Dendritic cell treated with granulocyte-macrophage colony-stimulating factor and Interleukin-4, amounts not matched to agents 40 ng/mL and 50 ng/mL, for 4 days (primary cell): ENCODE measurements at regions not wholly inside any gene's neighbourhood (a gene's known extent, or its start where the extent isn't known, plus 50 kb on each side); places are given as distances from the start of the nearest gene placed in this dataset.

Experiments used
- H3K27ac Mint-ChIP-seq: one replicate; pipeline ENCODE4 v1.8.0; 2022; ENCODE audit warnings: mild to moderate bottlenecking, mixed read lengths
- H3K27me3 Mint-ChIP-seq: one replicate; pipeline ENCODE4 v1.8.0; 2022; ENCODE audit warnings: mild to moderate bottlenecking, mixed read lengths
- H3K36me3 Mint-ChIP-seq: one replicate; pipeline ENCODE4 v1.8.0; 2022; ENCODE audit warnings: low read depth, mixed read lengths
- H3K4me1 Mint-ChIP-seq: one replicate; pipeline ENCODE4 v1.8.0; 2022; ENCODE audit warnings: low read depth, mixed read lengths
- H3K4me3 Mint-ChIP-seq: one replicate; pipeline ENCODE4 v1.8.0; 2022; ENCODE audit warnings: mild to moderate bottlenecking, moderate library complexity, mixed read lengths
- H3K9me3 Mint-ChIP-seq: one replicate; pipeline ENCODE4 v1.8.0; 2022; ENCODE audit warnings: mixed read lengths
- intact Hi-C: fragments of 100-400 bp; cut with micrococcal nuclease; formaldehyde crosslinking; loops from one replicate; pipeline ENCODE4 v1.15.0; 2022

DNA sequence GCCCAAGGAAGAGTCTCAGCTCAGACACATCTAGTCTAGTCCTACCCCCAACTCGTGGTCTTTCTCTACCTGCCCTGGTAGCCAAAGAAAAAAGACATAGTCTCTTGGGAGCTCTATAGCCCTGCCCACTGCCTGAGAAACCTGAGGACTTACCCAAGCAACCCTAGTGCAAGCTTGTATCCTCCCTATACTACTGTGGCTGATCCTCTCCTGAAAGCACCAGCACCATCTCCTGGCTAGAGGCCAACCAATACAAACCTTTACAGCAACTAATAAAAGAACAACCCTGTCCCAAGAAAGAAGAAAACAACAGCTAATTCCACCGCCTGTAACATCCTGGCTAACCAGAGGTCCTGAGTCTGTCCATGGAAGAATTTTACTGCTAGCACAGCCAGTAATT lies 532.4 kb downstream of the SLITRK6 start:
- Mint-ChIP-seq H3K4me3 (no peak overlapping the region), H3K4me1 (no peaks in the 10 kb centered on the region), H3K27ac (no peak overlapping the region), H3K36me3 (no peaks in the 10 kb centered on the region), H3K9me3 (peaks cover 24% of the 10 kb centered on the region), H3K27me3 (no peaks in the 10 kb centered on the region)
- intact Hi-C loops, result no loop called here

DNA sequence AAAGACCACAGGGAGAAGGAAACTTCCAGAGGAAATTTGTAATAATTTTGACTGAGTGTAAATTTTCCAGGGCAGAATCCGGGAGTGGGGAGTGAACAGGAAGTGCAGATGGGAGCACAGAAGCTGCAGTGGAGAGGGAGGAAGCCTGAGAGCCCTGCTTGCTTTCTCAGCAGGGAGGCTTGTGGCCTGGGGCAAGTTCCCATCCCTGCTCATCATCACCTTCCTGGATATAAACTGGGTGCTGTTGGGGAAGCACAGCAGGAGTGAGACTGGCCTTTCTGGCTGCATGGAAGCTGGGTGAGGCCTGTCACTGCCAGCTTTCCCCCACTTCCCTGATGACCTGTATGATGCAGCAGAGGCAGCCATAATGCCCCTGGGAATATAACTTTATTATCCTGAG lies 532.9 kb downstream of the SLITRK6 start:
- peaks cover 20% of the 10 kb centered on the region for H3K9me3 Mint-ChIP-seq
- intact Hi-C loops, result no loop called here
- H3K4me1 Mint-ChIP-seq, result no peaks in the 10 kb centered on the region
- H3K4me3 Mint-ChIP-seq, result no peak overlapping the region
- H3K27ac Mint-ChIP-seq, result no peak overlapping the region
- no peaks in the 10 kb centered on the region for H3K27me3 Mint-ChIP-seq
- H3K36me3 Mint-ChIP-seq, result no peaks in the 10 kb centered on the region

DNA sequence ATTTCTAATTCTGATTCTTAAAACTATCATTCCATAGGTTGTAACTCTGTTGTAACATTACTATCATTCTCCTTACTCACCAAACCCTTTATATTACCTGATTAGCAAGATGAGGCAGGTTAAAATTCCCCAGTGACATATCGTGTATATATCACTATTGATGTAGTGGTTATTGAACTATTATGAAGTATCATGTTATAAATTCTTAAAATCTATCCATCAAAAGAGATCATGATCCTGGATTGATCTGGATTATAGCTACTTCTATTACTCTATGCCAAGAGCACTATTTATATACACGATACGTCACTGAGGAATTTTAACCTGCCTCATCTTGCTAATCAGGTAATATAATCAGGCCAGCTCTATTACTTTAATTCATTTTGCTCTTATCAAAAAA lies 533.9 kb downstream of the SLITRK6 start:
- Mint-ChIP-seq H3K4me3 (no peak overlapping the region), H3K27ac (no peak overlapping the region), H3K27me3 (no peaks in the 10 kb centered on the region), H3K9me3 (peaks cover 18% of the 10 kb centered on the region), H3K36me3 (no peaks in the 10 kb centered on the region), H3K4me1 (no peaks in the 10 kb centered on the region)
- intact Hi-C loops, result no loop called here

DNA sequence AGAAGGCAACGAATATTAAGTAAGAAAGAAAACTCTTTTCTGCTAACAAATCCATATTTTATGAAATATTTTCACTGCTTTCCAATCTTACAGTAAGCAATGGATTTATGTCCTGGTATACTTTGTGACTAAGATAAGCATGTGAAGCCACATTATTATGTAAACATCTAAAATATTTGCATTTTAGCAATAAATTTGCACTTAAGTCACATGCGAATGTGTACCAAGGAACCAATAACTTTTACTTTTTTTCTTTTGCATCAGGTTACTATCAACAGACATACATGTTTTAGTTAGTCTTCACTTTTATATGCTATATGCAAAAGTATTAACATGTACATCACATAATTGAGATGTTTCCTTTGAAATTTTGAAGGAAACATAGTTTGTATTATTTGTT lies 536.7 kb downstream of the SLITRK6 start:
- H3K27me3 Mint-ChIP-seq, result no peaks in the 10 kb centered on the region
- H3K4me3 Mint-ChIP-seq, result no peak overlapping the region
- no peaks in the 10 kb centered on the region for H3K4me1 Mint-ChIP-seq
- peaks cover 11% of the 10 kb centered on the region for H3K9me3 Mint-ChIP-seq
- no peaks in the 10 kb centered on the region for H3K36me3 Mint-ChIP-seq
- intact Hi-C loops, result no loop called here
- no peak overlapping the region for H3K27ac Mint-ChIP-seq

DNA sequence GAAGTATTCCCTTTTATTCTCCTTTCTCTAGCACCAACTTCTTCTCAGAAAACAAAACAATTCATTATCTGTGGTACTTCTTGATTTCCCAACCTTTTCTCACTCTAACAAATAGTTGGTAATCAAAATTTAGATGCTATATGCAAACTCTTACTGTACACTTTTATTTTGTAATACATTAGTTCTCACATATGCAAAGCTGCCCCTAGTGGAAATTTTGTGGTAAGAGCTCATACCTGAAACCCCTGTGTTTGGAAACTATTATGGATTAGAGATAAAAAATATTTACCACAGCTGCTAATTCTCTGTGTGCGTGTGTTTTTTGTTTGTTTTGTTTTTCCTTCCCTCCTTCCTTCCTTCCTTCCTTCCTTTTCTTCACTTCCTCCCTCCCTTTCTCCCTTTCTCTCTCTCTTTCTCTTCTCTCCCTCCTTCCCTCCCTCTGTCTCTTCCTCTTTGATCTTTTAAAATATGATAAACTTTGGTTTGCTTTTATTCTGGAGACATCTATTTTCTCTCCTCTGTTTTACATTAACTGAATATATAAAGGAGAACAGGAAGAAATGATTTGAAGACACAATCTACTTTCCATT lies 537.4 kb downstream of the SLITRK6 start:
- no peaks in the 10 kb centered on the region for H3K27me3 Mint-ChIP-seq
- peaks cover 5% of the 10 kb centered on the region for H3K9me3 Mint-ChIP-seq
- intact Hi-C loops, result no loop called here
- H3K36me3 Mint-ChIP-seq, result no peaks in the 10 kb centered on the region
- H3K27ac Mint-ChIP-seq, result no peak overlapping the region
- H3K4me1 Mint-ChIP-seq, result no peaks in the 10 kb centered on the region
- H3K4me3 Mint-ChIP-seq, result no peak overlapping the region

DNA sequence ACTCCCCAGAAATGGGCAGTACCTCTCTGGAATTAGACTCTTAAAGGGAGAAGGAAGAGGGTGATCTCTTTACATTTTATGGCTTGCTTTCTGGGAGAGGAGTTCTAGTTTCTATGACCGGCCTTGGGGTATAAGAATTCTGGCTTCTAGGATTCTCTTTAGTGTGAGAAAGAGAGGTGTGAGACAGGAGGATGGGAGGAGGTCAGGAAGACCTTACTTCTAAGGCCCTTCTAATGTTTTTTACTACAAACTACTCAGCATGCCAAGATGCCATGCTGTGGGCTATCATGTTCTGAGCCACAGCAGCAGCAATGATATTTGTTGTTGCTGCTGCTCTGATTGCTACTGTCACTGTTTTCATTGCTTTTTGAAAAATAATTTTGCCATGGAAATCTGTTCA lies 538.3 kb downstream of the SLITRK6 start:
- no peaks in the 10 kb centered on the region for H3K27me3 Mint-ChIP-seq
- intact Hi-C loops, result no loop called here
- no peaks in the 10 kb centered on the region for H3K4me1 Mint-ChIP-seq
- no peaks in the 10 kb centered on the region for H3K9me3 Mint-ChIP-seq
- H3K36me3 Mint-ChIP-seq, result no peaks in the 10 kb centered on the region
- H3K27ac Mint-ChIP-seq, result no peak overlapping the region
- no peak overlapping the region for H3K4me3 Mint-ChIP-seq

DNA sequence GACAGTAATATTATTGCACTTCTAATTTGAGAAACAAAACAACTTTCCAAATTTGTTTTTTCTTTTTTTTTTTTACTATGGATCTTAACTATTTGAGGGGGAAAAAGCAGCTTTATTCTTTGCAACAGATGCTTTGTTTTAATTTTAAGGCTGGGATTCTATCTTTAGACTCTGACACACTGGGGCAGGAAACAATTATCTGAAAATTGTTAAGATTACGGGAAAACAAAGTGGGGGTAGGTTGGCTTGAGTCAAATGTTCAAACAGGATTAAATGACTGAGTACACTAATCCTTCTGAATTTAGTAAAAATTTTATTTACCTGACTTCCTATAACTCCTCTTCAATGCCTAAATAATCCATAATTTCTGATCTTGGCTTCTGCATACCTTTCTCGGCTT lies 543.2 kb downstream of the SLITRK6 start:
- intact Hi-C loops, result no loop called here
- H3K27me3 Mint-ChIP-seq, result no peaks in the 10 kb centered on the region

DNA sequence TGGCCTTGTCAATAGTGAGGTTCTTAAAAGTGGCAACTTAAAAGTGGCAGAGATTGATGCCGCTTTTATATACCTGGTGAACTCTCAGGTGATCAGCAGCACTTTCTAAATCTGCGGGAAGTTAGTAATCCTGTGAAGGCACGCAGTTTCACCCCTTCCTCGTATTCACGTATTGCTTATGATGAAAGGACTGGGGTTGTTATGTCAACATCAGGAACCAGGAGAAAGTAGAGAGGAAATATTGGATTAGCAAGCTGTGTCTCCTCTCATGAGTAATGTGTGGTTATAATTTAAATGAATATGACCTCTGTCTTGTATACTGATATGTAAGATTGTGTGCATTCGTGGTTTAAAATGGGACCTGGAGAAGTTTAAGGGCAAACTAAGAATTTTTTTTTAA lies 544.6 kb downstream of the SLITRK6 start:
- intact Hi-C loops, result no loop called here
- H3K4me3 Mint-ChIP-seq, result no peak overlapping the region
- H3K4me1 Mint-ChIP-seq, result no peaks in the 10 kb centered on the region
- H3K27me3 Mint-ChIP-seq, result no peaks in the 10 kb centered on the region
- H3K27ac Mint-ChIP-seq, result no peak overlapping the region
- peaks cover 15% of the 10 kb centered on the region for H3K9me3 Mint-ChIP-seq
- H3K36me3 Mint-ChIP-seq, result no peaks in the 10 kb centered on the region

More for the DNA sequence above, 543.2 kb downstream of the SLITRK6 start:
- Mint-ChIP-seq H3K9me3 (peaks cover 15% of the 10 kb centered on the region), H3K36me3 (no peaks in the 10 kb centered on the region), H3K4me1 (no peaks in the 10 kb centered on the region), H3K4me3 (no peak overlapping the region), H3K27ac (no peak overlapping the region)

DNA sequence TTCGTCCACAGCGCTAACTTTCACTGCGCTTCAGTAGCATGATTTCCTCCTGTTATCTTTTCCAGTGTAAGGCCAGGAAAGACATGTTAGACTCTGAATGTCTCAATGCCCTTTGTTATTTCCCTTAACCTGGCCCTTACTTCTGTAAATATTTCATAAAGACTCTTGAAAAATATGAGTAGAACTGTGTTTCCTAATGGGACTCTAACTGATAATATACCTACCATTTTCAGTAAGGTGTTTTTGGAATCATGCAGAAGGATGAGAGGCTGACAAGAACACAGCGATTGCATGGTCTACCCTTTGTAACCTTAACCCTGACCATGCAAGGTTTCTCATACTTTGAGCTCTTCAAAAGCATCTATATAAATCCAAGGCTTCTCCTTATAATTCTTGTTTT lies 550.1 kb downstream of the SLITRK6 start:
- Mint-ChIP-seq H3K4me1 (no peaks in the 10 kb centered on the region), H3K9me3 (peaks cover 32% of the 10 kb centered on the region), H3K27ac (no peak overlapping the region), H3K36me3 (no peaks in the 10 kb centered on the region), H3K27me3 (no peaks in the 10 kb centered on the region), H3K4me3 (no peak overlapping the region)
- intact Hi-C loops, result no loop called here

DNA sequence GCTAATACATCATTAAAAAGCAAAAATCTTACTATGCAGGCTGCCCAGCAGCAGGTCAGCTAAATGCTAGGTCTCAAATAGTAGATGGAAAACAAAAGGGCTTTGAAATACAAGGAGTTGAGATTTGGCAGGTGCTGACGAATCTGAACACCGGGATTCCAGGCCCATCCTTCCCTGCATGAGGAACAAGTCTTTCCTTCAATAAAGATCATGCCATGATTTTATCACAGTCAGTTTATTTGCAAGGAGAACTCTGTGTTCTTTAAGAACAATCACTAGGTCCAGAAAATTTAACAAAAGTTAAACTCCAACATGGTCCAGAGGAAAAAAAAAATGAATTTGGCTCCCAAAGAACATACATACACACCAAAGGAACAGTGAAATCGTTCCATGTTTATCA lies 551.4 kb downstream of the SLITRK6 start:
- H3K27me3 Mint-ChIP-seq, result no peaks in the 10 kb centered on the region
- H3K4me3 Mint-ChIP-seq, result no peak overlapping the region
- H3K36me3 Mint-ChIP-seq, result no peaks in the 10 kb centered on the region
- H3K4me1 Mint-ChIP-seq, result no peaks in the 10 kb centered on the region
- peaks cover 27% of the 10 kb centered on the region for H3K9me3 Mint-ChIP-seq
- H3K27ac Mint-ChIP-seq, result no peak overlapping the region
- intact Hi-C loops, result no loop called here

DNA sequence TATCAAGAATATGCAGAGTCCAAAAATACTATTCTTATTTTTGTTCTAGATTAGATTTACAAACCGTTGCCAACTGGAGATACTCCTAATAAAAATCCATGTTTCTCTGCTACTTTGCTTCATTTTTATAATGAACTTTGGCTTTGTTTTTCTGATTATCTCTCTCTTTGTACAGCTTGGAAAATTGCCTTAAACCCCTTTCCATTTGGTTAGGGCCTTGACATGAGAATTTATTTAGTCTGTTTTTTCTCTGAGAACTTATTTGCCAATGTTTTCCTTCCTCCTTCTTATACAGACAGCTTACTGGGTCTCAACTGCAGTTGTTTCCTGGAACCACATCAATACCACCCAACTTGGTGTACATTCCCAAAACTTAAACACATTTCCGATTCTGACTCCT lies 555.4 kb downstream of the SLITRK6 start:
- no peak overlapping the region for H3K27ac Mint-ChIP-seq
- no peaks in the 10 kb centered on the region for H3K27me3 Mint-ChIP-seq
- H3K4me1 Mint-ChIP-seq, result no peaks in the 10 kb centered on the region

DNA sequence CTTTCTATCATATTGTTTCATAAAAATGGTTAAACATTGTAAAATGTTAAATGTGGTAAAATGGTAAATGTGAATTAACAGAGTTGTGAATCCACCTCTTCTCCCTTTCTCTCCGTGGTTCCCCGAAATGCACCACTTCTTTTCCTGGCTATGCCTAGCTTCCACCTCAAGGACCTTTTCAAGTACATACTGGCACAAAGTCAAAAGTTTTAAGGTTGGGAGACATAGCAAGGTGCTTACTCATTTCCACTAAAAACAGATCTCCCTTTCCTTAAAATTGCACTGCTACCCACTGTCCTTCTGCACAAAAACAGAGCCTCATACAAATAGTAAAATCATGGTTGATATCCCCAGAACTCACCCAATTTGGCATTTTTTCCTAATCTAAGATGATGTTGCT lies 558.2 kb downstream of the SLITRK6 start:
- Mint-ChIP-seq H3K36me3 (no peaks in the 10 kb centered on the region), H3K4me1 (no peaks in the 10 kb centered on the region), H3K27ac (no peak overlapping the region), H3K27me3 (no peaks in the 10 kb centered on the region), H3K4me3 (no peak overlapping the region), H3K9me3 (peaks cover 12% of the 10 kb centered on the region)
- intact Hi-C loops, result no loop called here

More for the DNA sequence above, 555.4 kb downstream of the SLITRK6 start:
- Mint-ChIP-seq H3K36me3 (no peaks in the 10 kb centered on the region), H3K4me3 (no peak overlapping the region), H3K9me3 (peaks cover 14% of the 10 kb centered on the region)
- intact Hi-C loops, result no loop called here

DNA sequence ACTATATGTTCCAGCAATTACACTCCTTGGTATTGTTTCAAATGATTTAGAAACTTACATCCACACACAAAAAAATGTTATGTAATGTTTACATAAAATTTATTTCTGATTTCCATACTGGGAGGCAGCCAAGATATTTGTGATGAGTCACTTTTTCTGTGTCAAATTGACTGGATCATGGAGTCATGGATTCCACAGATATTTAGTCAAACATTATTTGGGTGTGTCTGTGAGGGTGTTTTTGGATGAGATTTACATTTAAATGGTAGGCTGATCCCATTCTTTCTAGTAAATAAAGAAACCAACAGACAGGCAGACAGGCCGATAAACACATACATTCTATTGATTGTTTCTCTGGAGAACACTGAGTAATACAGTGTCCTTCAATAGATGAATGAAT lies 562.8 kb downstream of the SLITRK6 start:
- Mint-ChIP-seq H3K27ac (no peak overlapping the region), H3K27me3 (no peaks in the 10 kb centered on the region), H3K9me3 (no peaks in the 10 kb centered on the region), H3K4me1 (no peaks in the 10 kb centered on the region), H3K4me3 (no peak overlapping the region), H3K36me3 (no peaks in the 10 kb centered on the region)
- intact Hi-C loops, result no loop called here

DNA sequence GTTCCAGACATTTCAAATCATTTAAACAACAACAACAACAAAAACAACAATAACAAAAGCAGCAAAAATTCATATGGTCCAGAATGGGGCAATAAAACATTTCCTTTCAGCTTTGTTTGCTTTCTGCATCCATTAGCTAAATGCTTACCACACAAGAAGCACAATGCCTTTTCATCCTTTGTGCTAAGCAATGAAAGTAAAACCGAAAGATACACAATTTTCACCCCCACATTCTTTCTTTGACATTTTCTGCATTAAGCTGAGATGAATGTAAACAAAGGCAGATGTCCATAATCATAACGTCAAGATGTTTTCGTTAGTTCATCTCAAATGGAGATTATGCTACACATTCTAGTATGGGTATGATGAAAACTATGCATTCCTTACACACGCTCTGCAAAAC lies 568.5 kb downstream of the SLITRK6 start:
- no peak overlapping the region for H3K4me3 Mint-ChIP-seq
- no peak overlapping the region for H3K27ac Mint-ChIP-seq
- no peaks in the 10 kb centered on the region for H3K36me3 Mint-ChIP-seq
- H3K27me3 Mint-ChIP-seq, result no peaks in the 10 kb centered on the region
- intact Hi-C loops, result no loop called here
- H3K4me1 Mint-ChIP-seq, result no peaks in the 10 kb centered on the region
- peaks cover 6% of the 10 kb centered on the region for H3K9me3 Mint-ChIP-seq

DNA sequence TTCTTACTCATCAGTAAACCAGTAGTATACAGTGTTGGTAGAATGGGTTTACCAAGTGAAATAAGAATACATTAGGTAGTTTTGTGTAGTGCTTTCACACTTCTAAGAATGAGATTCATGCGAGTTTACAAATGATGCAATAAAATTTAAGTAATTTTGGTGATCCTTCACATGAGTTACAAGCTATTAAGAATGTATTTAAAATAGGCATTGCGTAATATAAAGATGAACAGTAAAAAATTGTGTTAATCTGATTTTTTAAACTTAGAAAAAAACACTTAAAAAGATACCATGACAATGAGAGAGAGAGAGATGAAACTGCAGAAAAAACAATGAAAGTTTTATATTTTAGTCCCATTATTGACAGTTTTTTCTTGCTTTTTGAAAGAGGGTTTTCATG lies 570.5 kb downstream of the SLITRK6 start:
- Mint-ChIP-seq H3K27ac (no peak overlapping the region), H3K36me3 (no peaks in the 10 kb centered on the region), H3K27me3 (no peaks in the 10 kb centered on the region), H3K4me1 (no peaks in the 10 kb centered on the region), H3K9me3 (peaks cover 6% of the 10 kb centered on the region), H3K4me3 (no peak overlapping the region)
- intact Hi-C loops, result no loop called here
